ENCODE measurements at regions not wholly inside any gene's neighbourhood (a gene's known extent, or its start where the extent isn't known, plus 50 kb on each side); places are given as distances from the start of the nearest gene placed in this dataset.

DNA sequence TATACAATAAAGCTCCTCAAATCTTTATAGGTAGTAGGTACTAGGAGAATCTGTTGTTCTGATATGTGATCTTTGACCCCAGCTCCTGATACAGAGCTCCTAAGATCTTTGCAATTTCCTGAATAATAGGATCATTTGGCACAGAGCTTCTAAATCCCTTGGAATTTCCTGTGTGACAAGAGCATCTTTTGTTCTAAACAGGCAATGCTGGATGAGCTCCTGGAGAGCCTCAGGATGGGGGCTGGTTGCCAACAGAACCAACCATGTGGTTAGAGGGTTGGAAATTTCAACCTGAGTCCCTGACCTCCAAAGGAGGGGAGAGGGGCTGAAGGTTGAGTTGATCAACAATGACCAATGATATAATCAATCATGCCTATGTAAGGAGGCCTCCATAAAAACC, 629.0 kb downstream of the CCSER2 start:
- TF ChIP-seq L3MBTL2 (conservative IDR thresholded peaks at IDR 0.05): no peak
- no peak for TF ChIP-seq PKNOX1 (IDR thresholded peaks at IDR 0.05)
- no peak for TF ChIP-seq FOXM1 (IDR thresholded peaks at IDR 0.05; ENCODE audit: borderline replicate concordance)
- TF ChIP-seq SUZ12 (IDR thresholded peaks at IDR 0.05): no peak
- TF ChIP-seq BHLHE40 (IDR thresholded peaks at IDR 0.05; ENCODE audit: borderline replicate concordance): no peak
- no peak for TF ChIP-seq ARNT (IDR thresholded peaks at IDR 0.05)
- no peak for TF ChIP-seq NFRKB (IDR thresholded peaks at IDR 0.05)
- no peak for TF ChIP-seq LEF1 (IDR thresholded peaks at IDR 0.05; ENCODE audit: borderline replicate concordance)
- no peak for TF ChIP-seq CTBP1 (IDR thresholded peaks at IDR 0.05; ENCODE audit: borderline replicate concordance)

Measured in HEK293T (cell line).